Islet precursor cell (in vitro differentiated cells): ENCODE measurements at regions not wholly inside any gene's neighbourhood (a gene's known extent, or its start where the extent isn't known, plus 50 kb on each side); places are given as distances from the start of the nearest gene placed in this dataset.
"Not testable (repeated sequence)": the region's sequence is repeated elsewhere in the genome, so short reads cannot be mapped to it uniquely, and the experiment has no call there.

Experiments
- DNase-seq: peaks from one replicate; pipeline ENCODE4 v3.0.0-alpha.2; 2018

DNA sequence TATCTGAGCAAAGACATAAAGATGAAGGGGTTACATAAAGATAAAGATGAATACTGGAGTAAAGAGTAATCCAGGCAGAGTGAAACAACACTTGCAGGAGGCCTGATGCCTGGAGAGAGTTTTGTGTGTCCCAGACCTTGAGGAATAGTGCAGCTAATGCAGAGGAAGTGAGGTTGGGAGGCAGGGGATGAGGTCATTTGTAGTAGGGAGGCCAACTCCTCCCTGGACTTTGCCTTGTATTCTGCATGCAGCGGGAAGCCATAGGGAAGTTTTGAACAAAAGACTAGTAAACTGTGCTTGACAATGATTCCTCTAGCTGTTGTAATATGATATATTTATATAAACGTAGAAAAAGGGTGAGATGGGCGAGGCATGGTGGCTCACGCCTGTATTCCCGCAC lies 356.6 kb downstream of the KCNJ2 start:
- DNase-seq: no peak

DNA sequence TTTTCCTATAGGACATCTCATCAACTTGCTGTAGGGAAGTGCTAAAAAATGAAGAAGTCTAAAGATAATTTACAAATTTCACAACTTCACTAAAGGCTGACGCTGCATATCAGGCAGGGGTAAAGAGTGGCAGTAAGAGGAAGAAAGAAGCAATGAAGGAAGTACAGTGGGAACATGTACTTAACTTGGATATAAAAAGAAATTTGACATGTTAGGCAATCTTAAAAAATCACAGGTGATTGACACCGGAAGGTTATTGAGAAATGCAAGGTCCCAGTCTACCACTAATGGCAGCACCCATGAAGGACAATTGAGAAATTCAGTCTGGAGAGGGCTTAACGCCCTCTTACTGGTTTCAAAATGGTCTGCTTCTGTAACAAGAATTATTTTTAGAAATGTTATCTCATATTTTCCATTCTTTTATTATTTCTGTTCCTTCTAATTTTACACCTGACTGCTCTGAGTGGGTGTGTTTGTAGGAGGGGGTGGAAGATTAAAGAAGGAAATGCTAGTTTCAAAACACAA lies 358.1 kb downstream of the KCNJ2 start:
- no peak for DNase-seq

GRCh38 chr17:70533427-70533826 lies 364.1 kb downstream of the KCNJ2 start:
- no peak for DNase-seq

DNA sequence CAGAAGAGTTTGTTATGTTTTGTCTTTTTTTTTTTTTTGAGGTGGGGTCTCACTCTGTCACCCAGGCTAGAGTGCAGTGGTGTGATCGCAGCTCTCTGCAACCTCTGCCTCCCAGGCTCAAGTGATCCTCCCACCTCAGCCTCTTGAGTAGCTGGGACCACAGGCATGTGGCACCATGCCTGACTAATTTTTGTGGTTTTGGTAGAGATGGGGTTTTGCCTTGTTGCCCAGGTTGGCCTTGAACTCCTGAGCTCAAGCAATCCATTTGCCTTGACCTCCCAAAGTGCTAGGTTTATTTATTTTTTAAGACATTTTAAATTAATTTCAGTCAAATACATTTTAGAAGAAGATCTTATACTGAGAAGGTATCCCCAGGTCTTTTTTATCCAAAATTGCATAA lies 366.7 kb downstream of the KCNJ2 start:
- DNase-seq: no peak

DNA sequence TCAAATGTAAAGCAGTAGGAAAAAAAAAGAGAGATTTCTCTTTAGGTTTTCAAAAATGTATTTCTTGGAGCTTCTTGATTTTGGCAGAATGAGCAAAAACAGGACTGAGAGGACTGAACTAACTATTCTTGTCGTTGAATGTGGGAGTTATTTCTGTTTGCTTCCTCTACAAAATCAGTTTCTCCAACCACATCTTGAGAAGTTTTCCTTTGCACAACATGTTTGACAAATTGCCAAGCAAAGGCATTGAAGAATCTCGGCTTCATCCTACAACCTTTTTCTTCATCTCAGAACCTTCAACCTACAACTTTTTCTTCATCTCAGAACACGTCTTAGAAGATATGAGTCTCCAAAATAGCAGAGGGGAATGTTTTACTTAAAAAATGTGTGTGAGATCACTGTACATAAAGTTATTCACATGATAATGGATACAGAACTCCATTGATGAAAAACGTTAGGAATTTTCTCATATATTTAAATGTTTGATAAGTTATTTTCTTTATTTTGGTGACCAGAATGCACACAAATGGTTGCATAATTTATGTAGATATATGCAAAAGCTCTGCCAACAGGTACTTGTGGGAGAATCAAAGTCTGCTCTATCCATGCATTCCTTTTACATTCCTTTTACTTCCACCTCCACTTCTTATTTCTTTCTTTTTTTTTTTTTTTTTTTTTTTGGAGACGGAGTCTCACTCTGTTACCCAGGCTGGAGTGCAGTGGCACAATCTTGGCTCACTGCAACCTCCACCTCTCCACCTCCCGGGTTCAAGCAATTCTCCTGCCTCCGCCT lies 370.0 kb downstream of the KCNJ2 start:
- no peak for DNase-seq

DNA sequence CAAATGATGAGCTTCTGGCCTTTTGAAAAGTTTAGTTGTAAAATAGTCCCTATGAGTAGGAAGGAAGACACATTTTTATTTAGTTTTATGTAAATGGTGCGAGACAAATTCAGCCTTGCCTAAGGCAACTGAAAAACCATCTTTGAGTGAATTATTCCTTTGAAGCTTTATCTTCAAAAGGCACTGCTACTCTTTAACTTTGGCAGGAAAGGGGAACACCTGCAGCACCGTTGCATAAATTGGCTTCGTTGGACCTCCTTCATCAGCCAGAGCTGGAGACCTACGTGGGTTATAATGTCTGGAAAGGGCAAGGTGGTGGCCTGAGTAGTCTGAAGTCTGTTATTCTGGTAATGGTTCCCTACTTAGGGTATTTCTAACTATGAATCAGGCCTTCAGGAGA lies 373.5 kb downstream of the KCNJ2 start:
- DNase-seq: no peak

GRCh38 chr17:70544317-70544716 lies 375.0 kb downstream of the KCNJ2 start:
- no peak for DNase-seq

DNA sequence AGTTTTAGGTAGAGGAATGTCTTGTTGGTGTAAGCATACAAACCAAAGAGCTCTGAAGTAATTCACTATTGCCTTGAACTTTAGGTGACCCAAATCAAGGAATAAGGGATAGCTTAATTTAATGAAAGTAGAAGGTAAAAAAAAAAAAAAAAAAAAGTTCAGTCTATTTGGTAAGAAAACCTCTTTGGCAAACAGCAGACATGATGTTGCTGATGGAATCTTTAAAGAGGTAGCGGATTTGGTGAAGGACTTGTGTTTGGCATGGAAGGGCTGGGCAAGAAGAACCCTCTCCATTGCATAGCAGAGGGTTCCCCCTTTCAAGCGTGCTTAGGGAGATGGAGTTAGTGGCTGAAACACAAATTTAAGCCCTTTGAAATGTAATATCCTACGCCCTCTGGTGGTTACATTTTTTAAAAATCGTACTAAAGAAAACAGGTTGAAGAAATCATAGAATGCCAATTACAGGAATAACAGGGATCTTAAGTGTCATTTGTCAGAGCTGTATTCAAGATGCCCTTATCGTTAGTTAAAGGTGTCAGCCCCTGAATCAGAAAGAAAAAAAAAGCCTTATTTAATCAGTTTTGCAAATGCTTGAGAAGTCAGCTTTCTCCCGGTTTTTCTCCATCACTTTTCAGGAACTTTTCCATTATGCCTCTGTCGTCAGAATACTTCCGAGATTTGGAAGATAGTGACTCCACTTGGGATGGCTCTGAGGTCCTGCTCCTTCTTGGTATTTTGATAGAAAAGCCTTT lies 383.1 kb downstream of the KCNJ2 start:
- DNase-seq: no peak

- peak; percentile 72 for DNase-seq
Measured at GRCh38 chr17:70552982-70553334, 383.6 kb downstream of the KCNJ2 start.

DNA sequence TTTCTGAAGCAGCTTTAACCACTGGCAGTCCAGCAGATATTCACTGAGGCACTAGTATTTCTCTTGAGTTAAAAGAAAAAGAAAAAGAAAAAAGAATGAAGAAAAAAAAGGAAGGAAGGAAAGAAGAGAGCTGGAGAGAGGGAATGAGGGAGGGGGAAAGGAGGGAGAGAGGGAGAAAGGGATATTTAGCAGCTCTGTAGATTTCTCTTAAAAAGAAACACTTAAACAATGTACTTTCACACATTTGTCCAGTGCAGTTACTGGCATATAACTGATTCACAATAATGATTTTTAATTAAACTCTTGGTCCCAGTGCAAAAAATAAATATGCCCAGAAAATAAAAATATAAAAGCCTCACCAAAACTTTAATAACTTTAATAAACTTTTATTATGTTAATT lies 386.4 kb downstream of the KCNJ2 start:
- no peak for DNase-seq

GRCh38 chr17:70558821-70559220 lies 389.5 kb downstream of the KCNJ2 start:
- no peak for DNase-seq

DNA sequence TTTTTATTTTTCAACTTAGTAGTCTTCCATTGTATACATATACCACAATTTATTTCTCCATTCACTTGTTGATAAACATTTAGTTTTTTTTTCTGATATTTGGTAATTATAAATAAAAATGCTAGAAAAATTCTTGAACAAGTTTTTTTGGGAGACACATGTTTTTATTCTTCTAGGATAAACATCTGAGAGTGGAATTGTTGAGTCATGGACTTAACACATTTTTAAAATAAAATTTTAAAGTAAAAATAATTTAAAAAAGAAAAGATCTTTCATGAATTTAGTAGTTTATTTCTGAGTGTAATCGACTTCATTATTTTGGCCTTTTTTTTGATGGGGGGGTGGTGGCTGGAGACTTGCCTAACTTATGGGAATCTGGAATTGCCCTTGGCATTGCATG lies 391.1 kb downstream of the KCNJ2 start:
- DNase-seq: no peak

DNA sequence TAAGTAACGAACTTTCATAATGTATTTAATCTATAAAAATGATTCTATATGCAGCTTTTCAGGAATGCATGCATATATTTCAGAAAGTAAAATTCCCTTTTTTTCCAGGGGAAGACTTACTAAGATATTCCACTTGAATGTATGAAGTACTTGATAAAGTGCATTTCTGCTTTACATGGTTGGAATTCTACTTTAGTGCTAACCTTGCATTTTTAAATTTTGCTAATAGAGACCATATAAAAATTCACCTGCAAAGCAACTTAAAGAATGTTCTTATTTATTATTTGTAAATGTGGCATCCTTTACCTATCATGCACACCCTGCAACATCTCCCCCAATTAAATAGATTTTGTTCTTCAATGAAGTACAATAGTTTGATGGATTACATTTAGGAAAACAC lies 392.8 kb downstream of the KCNJ2 start:
- DNase-seq: no peak

DNA sequence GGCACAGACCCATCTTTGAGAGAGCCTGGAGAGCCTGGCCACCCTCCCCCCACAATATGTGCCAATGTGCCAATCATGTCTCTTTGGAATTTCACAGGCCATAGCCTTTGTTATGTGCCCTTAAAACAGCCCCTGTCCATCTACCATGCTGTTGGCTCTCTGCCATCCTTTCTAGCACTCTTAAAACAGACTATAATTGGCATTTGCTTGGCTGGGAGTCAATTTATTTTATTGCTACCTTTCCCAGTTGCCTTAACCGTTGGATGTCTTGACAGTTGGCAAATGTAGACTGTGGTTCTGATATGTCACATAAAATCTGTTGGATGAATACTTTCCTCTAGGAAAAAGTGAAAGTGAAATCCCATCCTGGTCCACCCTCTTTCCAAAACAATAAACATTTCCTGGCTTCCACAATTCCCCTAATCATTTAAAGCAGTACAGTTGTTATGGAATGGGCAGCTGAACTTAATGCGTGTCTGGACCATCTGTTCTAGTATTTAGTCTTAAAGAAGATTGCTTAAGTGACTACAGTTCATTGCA lies 394.0 kb downstream of the KCNJ2 start:
- no peak for DNase-seq

GRCh38 chr17:70564006-70564620 lies 394.8 kb downstream of the KCNJ2 start:
- DNase-seq: no peak

GRCh38 chr17:70569128-70569527 lies 399.8 kb downstream of the KCNJ2 start:
- DNase-seq: no peak

DNA sequence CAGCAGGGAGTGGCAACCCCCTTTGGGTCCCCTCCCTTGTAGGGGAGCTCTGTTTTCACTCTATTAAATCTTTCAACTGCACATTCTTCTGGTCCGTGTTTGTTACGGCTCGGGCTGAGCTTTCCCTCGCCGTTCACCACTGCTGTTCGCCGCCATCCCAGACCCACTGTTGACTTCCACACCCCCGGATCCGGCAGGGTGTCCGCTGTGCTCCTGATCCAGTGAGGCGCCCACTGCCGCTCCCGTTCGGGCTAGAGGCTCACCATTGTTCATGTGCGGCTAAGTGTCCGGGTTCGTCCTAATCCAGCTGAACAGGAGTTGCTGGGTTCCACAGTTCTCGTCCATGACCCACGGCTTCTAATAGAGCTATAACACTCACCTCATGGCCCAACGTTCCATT lies 408.1 kb downstream of the KCNJ2 start:
- no peak for DNase-seq

DNA sequence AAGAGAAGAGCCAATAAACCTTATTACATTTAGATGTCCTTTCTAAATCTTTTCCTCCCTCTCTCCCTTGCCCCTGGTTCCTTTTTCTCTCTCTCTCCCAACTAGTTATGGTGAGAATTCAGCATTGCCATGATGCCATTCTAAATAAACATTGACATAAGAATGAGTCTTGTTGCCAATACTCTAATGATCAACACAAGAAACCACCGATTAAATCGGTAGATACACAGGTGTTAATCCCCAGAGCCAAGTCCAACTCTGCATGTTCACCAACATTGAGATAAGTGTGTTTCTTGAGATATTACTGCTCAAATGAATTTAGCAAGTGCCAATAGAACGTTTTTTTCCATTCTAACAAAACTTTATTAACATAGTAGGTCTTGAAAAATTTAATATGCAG lies 412.1 kb downstream of the KCNJ2 start:
- no peak for DNase-seq

DNA sequence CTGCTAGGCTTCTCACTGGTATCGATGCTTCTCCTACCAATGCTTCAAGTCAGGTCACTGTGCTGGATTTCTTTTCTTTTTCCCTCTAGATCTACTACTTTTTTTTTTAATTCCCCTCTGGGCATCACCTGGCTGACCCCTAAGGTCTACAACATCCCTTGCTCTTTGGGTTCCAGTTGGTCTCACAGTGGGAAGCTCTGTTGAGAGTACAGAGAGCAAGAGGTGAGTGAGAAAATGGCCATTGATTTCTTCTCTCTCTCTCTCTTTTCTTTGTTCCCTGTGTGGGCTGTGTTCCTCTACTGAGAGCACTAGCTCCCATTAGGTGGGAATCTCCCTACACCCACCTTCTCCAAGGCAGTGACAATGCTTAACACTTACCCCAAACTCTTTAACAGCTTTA lies 413.4 kb downstream of the KCNJ2 start:
- no peak for DNase-seq

DNA sequence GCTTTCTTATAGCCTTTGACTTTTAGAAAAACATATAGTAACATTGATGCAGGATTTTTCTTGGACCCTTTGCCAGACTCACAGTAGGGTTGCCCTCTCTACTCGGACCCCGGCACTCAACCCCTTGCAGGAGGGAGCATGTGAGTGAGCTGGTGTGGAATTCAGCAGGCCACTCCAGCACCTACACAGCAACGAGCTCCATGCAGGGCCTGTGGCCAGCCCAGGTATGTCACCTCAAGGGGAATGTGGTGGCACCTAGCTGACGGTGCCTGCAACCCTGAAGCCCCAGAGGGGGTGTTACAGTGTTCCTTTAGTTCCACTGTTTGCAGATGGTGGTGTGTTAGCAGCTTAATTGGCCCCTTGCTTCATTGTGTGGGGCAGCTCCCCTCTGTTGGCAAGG lies 414.9 kb downstream of the KCNJ2 start:
- DNase-seq: no peak

DNA sequence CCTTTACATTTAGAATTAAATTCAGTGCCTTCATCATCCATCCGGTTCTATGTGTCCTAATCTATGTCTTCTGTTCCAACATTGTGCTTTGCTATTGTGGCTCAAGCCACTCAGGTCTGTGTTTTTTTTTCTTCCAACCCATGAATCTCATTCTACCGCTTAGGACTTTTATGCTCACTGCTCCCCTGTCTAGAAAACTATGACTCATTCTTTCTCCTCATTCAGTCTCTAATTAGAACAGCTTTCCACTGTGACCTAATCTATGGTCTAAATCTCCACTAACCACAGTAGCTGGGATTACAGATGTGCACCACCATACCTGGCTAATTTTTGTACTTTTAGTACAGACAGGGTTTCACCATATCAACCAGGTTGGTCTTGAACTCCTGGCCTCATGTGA lies 418.7 kb downstream of the KCNJ2 start:
- DNase-seq: no peak

DNA sequence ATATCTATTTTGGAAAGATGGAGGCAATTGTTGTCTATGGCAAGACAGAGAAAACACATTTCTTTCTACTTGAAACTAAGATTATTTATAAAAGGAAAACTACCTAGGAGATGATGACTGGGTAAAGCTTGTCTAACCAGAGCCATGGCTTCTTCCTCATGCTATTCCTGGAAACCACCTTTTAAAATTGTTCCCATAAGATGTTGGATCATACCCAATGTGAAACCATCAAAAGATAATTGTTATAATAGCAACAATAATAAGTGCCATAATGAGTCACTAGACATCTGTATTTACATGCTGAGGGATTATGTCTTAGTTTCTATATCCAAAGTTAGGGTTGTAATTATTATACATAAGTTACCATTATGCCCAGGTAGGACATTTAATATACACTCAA lies 428.4 kb downstream of the KCNJ2 start:
- no peak for DNase-seq

GRCh38 chr17:70599198-70599597 lies 429.9 kb downstream of the KCNJ2 start:
- no peak for DNase-seq

- not testable (repeated sequence) for DNase-seq
Measured at GRCh38 chr17:70599945-70600344, 430.6 kb downstream of the KCNJ2 start.
